H1 (cell line): ENCODE measurements at regions not wholly inside any gene's neighbourhood (a gene's known extent, or its start where the extent isn't known, plus 50 kb on each side); places are given as distances from the start of the nearest gene placed in this dataset.

Experiments used
- CTCF ChIA-PET: fragments of 300-600 bp; sonication (Branson Sonifier 250); formaldehyde crosslinking; loops from one replicate; lab custom pipeline; 2021; ENCODE audit not compliant: partially characterized antibody; lab: Charles Lee
- POLR2A ChIA-PET: fragments of 300-600 bp; sonication (Branson Sonifier 250); formaldehyde crosslinking; loops from one replicate; lab custom pipeline; 2021; ENCODE audit warnings: inconsistent platforms; ENCODE audit not compliant: partially characterized antibody; lab: Charles Lee
- DNase-seq, 2 experiments: peaks; one replicate each; pipeline versions ENCODE4 v3.0.0 to v3.0.0-alpha.2; 2010 to 2022; ENCODE audit warnings: low spot score in 2 of 2, low read depth in 1 of 2, mixed read lengths in 1 of 2
- FAIRE-seq: peaks from 2 replicates; lab custom pipeline; 2011; peaks lifted over from hg19 to GRCh38; lab: Jason Lieb, UNC
- H2AFZ ChIP-seq: 2 replicates; pipeline ENCODE4 v1.8.1; 2012; ENCODE audit warnings: low read length, inconsistent platforms
- H2AK5ac ChIP-seq: 2 replicates; pipeline ENCODE4 v1.6.1; 2013; ENCODE audit warnings: low read depth, low read length
- H2BK120ac ChIP-seq: replicated peaks from 2 replicates; pipeline ENCODE3; 2013; ENCODE audit warnings: low read depth, low read length, inconsistent platforms
- H2BK12ac ChIP-seq: 2 replicates; pipeline ENCODE4 v1.6.1; 2013; ENCODE audit warnings: low read depth, low read length
- H2BK15ac ChIP-seq: 2 replicates; pipeline ENCODE4 v1.6.1; 2013; ENCODE audit warnings: low read length
- H2BK20ac ChIP-seq: 2 replicates; pipeline ENCODE4 v1.6.1; 2013; ENCODE audit warnings: low read length
- H2BK5ac ChIP-seq: 2 replicates; pipeline ENCODE4 v1.6.1; 2013; ENCODE audit warnings: low read depth, low read length
- H3K14ac ChIP-seq: 2 replicates; pipeline ENCODE4 v1.6.1; 2013; ENCODE audit warnings: inconsistent platforms; ENCODE audit not compliant: insufficient read length
- H3K18ac ChIP-seq: 2 replicates; pipeline ENCODE4 v1.6.1; 2013; ENCODE audit warnings: low read length; ENCODE audit errors: extremely low read depth
- H3K23ac ChIP-seq: 2 replicates; pipeline ENCODE4 v1.6.1; 2013; ENCODE audit warnings: inconsistent platforms; ENCODE audit not compliant: insufficient read length
- H3K23me2 ChIP-seq: 2 replicates; pipeline ENCODE4 v1.6.1; 2013; ENCODE audit warnings: low read depth, low read length
- H3K27ac ChIP-seq: 2 replicates; pipeline ENCODE4 v1.6.1; 2011; ENCODE audit warnings: low read depth, low read length, inconsistent platforms
- H3K27me3 ChIP-seq, 4 experiments: replicated peaks in 1 of 4; 1 replicate in 1 of 4; 2 replicates in 3 of 4; pipeline versions ENCODE4 v1.6.1 to v1.8.1; 2011 to 2013; ENCODE audit warnings: low read length in 3 of 4, mild to moderate bottlenecking in 3 of 4, inconsistent platforms in 2 of 4, mixed read lengths in 2 of 4, moderate library complexity in 1 of 4; ENCODE audit not compliant: control insufficient read depth in 3 of 4, insufficient read depth in 3 of 4; ENCODE audit errors: extremely low read depth in 1 of 4
- H3K36me3 ChIP-seq, 4 experiments: 2 replicates each; pipeline versions ENCODE4 v1.6.1 to v1.8.1; 2011 to 2013; ENCODE audit warnings: mild to moderate bottlenecking in 4 of 4, low read length in 3 of 4, moderate library complexity in 2 of 4, control low read depth in 1 of 4, inconsistent platforms in 1 of 4; ENCODE audit not compliant: insufficient read depth in 4 of 4, control insufficient read depth in 2 of 4
- H3K4ac ChIP-seq: replicated peaks from 2 replicates; pipeline ENCODE3; 2013; ENCODE audit warnings: low read length, low read depth, mixed read lengths, inconsistent platforms; ENCODE audit not compliant: insufficient read length
- H3K4me1 ChIP-seq, 4 experiments: replicated peaks in 1 of 4; 1 replicate in 1 of 4; 2 replicates in 3 of 4; pipeline versions ENCODE4 v1.6.1 to v1.8.1; 2011 to 2013; ENCODE audit warnings: low read length in 3 of 4, inconsistent platforms in 2 of 4, mixed read lengths in 1 of 4; ENCODE audit not compliant: insufficient read depth in 4 of 4, control insufficient read depth in 3 of 4
- H3K4me2 ChIP-seq, 2 experiments: 2 replicates each; pipeline versions ENCODE4 v1.6.1 to v1.8.1; 2011 to 2013; ENCODE audit warnings: low read depth in 2 of 2, low read length in 2 of 2, control low read depth in 1 of 2, inconsistent platforms in 1 of 2, mild to moderate bottlenecking in 1 of 2; ENCODE audit not compliant: insufficient read depth in 1 of 2
- H3K4me3 ChIP-seq, 4 experiments: fragments of 200-600, 300-600 bp in 1 of 4; sonication (generic), shearing (Covaris generic), sonication (Bioruptor Twin) in 1 of 4; 2 replicates each; pipeline versions ENCODE4 v1.5.1 to v1.8.1; 2011 to 2016; ENCODE audit warnings: low read length in 4 of 4, low read depth in 3 of 4, control low read depth in 2 of 4, inconsistent platforms in 2 of 4, mild to moderate bottlenecking in 2 of 4, mixed read lengths in 1 of 4, moderate library complexity in 1 of 4; ENCODE audit not compliant: insufficient read depth in 2 of 4; ENCODE audit errors: extremely low read depth in 1 of 4
- H3K56ac ChIP-seq: replicated peaks from 2 replicates; pipeline ENCODE3; 2013; ENCODE audit warnings: low read depth, mild to moderate bottlenecking, mixed read lengths, low read length, inconsistent platforms; ENCODE audit not compliant: insufficient read length
- H3K79me1 ChIP-seq: 2 replicates; pipeline ENCODE4 v1.6.1; 2013; ENCODE audit warnings: low read depth, low read length, control low read depth
- H3K79me2 ChIP-seq, 2 experiments: 2 replicates each; pipeline versions ENCODE4 v1.6.1 to v1.8.1; 2012 to 2013; ENCODE audit warnings: low read length in 2 of 2, mild to moderate bottlenecking in 2 of 2, inconsistent platforms in 1 of 2; ENCODE audit not compliant: insufficient read depth in 2 of 2, control insufficient read depth in 1 of 2
- H3K9ac ChIP-seq, 4 experiments: replicated peaks in 1 of 4; 1 replicate in 1 of 4; 2 replicates in 3 of 4; pipeline versions ENCODE4 v1.6.1 to v1.8.1; 2011 to 2013; ENCODE audit warnings: low read depth in 3 of 4, low read length in 3 of 4, control low read depth in 2 of 4, mild to moderate bottlenecking in 2 of 4, moderate library complexity in 2 of 4, inconsistent platforms in 1 of 4; ENCODE audit errors: extremely low read depth in 1 of 4
- H3K9me3 ChIP-seq, 2 experiments: 2 replicates each; pipeline versions ENCODE4 v1.6.1 to v1.8.1; 2012 to 2013; ENCODE audit warnings: mild to moderate bottlenecking in 2 of 2, moderate library complexity in 2 of 2, control low read depth in 1 of 2, inconsistent platforms in 1 of 2, low read depth in 1 of 2, low read length in 1 of 2, mixed read lengths in 1 of 2; ENCODE audit not compliant: insufficient read depth in 2 of 2
- H4K20me1 ChIP-seq, 2 experiments: replicated peaks in 1 of 2; 2 replicates each; pipeline versions ENCODE3 to v1.8.1; 2011 to 2013; ENCODE audit warnings: inconsistent platforms in 2 of 2, low read length in 2 of 2, mild to moderate bottlenecking in 1 of 2; ENCODE audit not compliant: insufficient read depth in 2 of 2, control insufficient read depth in 1 of 2
- H4K5ac ChIP-seq: 2 replicates; pipeline ENCODE4 v1.6.1; 2013; ENCODE audit warnings: low read length, low read depth, mixed read lengths, inconsistent platforms; ENCODE audit not compliant: insufficient read length
- H4K8ac ChIP-seq: 2 replicates; pipeline ENCODE4 v1.8.0; 2013; ENCODE audit warnings: mild to moderate bottlenecking, moderate library complexity, low read length, inconsistent platforms; ENCODE audit not compliant: insufficient read depth; ENCODE audit errors: extremely low read depth
- H4K91ac ChIP-seq: replicated peaks from 2 replicates; pipeline ENCODE3; 2013; ENCODE audit warnings: low read length, mixed read lengths, inconsistent platforms; ENCODE audit not compliant: insufficient read length
- BRCA1 ChIP-seq: IDR thresholded peaks from 2 replicates; pipeline ENCODE4 v1.6.1; 2012; ENCODE audit warnings: low read depth, low read length, improper control_type of control experiment
- CEBPB ChIP-seq: IDR thresholded peaks from 2 replicates; pipeline ENCODE4 v1.6.1; 2012; ENCODE audit warnings: low read depth, low read length
- CTBP2 ChIP-seq: IDR thresholded peaks from 2 replicates; pipeline ENCODE4 v1.7.0; 2011; ENCODE audit warnings: borderline replicate concordance, mild to moderate bottlenecking, moderate library complexity, mixed read lengths, low read length; ENCODE audit not compliant: insufficient read depth, insufficient read length
- E2F6 ChIP-seq: IDR thresholded peaks from 2 replicates; pipeline ENCODE4 v1.6.1; 2012; ENCODE audit warnings: inconsistent platforms
- GABPA ChIP-seq: IDR thresholded peaks from 2 replicates; pipeline ENCODE4 v1.6.1; 2011; ENCODE audit warnings: mild to moderate bottlenecking, low read length, moderate library complexity, borderline replicate concordance; ENCODE audit not compliant: insufficient read depth
- MAFK ChIP-seq: IDR thresholded peaks from 2 replicates; pipeline ENCODE4 v1.6.1; 2012; ENCODE audit warnings: low read depth, mild to moderate bottlenecking, improper control_type of control experiment, low read length
- NANOG ChIP-seq: IDR thresholded peaks from 2 replicates; pipeline ENCODE4 v1.6.1; 2011; ENCODE audit warnings: low read length, low read depth, mild to moderate bottlenecking, inconsistent platforms; ENCODE audit not compliant: insufficient read depth, poor library complexity, severe bottlenecking
- PHF8 ChIP-seq: fragments of 200-600 bp; sonication (generic); conservative IDR thresholded peaks from 2 replicates; pipeline ENCODE4 v1.7.1; 2012; ENCODE audit warnings: low read depth, mild to moderate bottlenecking, inconsistent platforms, low read length, moderate library complexity
- RFX5 ChIP-seq: IDR thresholded peaks from 2 replicates; pipeline ENCODE4 v1.6.1; 2011; ENCODE audit warnings: low read depth, low read length, improper control_type of control experiment, borderline replicate concordance
- SP1 ChIP-seq: IDR thresholded peaks from 2 replicates; pipeline ENCODE4 v1.6.1; 2011; ENCODE audit warnings: low read depth, low read length
- TBP ChIP-seq: IDR thresholded peaks from 2 replicates; pipeline ENCODE4 v1.6.1; 2011; ENCODE audit warnings: low read depth, low read length, improper control_type of control experiment
- USF2 ChIP-seq: IDR thresholded peaks from 2 replicates; pipeline ENCODE4 v1.6.1; 2011; ENCODE audit warnings: low read length, improper control_type of control experiment
- YY1 ChIP-seq: IDR thresholded peaks from 2 replicates; pipeline ENCODE4 v1.6.1; 2011; ENCODE audit warnings: low read depth, mild to moderate bottlenecking, low read length
- ZNF274 ChIP-seq: IDR thresholded peaks from 2 replicates; pipeline ENCODE4 v1.7.0; 2012; ENCODE audit warnings: low read length, borderline replicate concordance; ENCODE audit errors: extremely low read depth
- WGBS, 2 experiments: shearing (Covaris generic) in 1 of 2; methylation state at CpG; one replicate each; pipeline versions ENCODE4 v1.1.6 to v1.1.7; 2013 to 2015; ENCODE audit warnings: low lambda C conversion rate in 2 of 2, mixed read lengths in 2 of 2, inconsistent platforms in 1 of 2, low coverage in 1 of 2, missing lambda C conversion rate in 1 of 2; ENCODE audit not compliant: insufficient replicate concordance in 2 of 2, insufficient coverage in 1 of 2, insufficient read length in 1 of 2; ENCODE audit errors: extremely low coverage in 1 of 2, missing lambda C conversion rate in 1 of 2; 5-methylcytosine and 5-hydroxymethylcytosine counted together

GRCh38 chr3:70127192-70127591 is 127.7 kb downstream of the SAMMSON start:
- no peak overlapping the region for H2BK15ac ChIP-seq
- POLR2A ChIA-PET = no interaction called here
- TF ChIP-seq PHF8 = no peak
- no peak for TF ChIP-seq SP1
- no peak for TF ChIP-seq ZNF274
- no peak for TF ChIP-seq RFX5
- TF ChIP-seq NANOG = no peak
- TF ChIP-seq E2F6 = no peak
- TF ChIP-seq YY1 = no peak
- no peak for TF ChIP-seq BRCA1
- no peak for TF ChIP-seq CTBP2
- TF ChIP-seq MAFK = no peak
- no peak for TF ChIP-seq CEBPB
- no peak for TF ChIP-seq TBP
- no peak for TF ChIP-seq GABPA
- no peak for TF ChIP-seq USF2

More at GRCh38 chr3:70127192-70127591, 127.7 kb downstream of the SAMMSON start:
- Histone ChIP-seq H3K79me1 (no peaks in the 10 kb centered on the region), H4K20me1 (no peaks in the 10 kb centered on the region), H3K23ac (no peak overlapping the region), H3K56ac (no peak overlapping the region), H3K4me2 (no peak overlapping the region), H3K27me3 (no peaks in the 10 kb centered on the region), H3K9me3 (no peaks in the 10 kb centered on the region), H2AFZ (no peak overlapping the region), H2BK120ac (no peak overlapping the region), H3K18ac (no peak overlapping the region), H2AK5ac (no peak overlapping the region), H4K5ac (no peak overlapping the region), H3K4me3 (no peak overlapping the region), H3K9ac (no peak overlapping the region), H3K79me2 (no peaks in the 10 kb centered on the region), H4K8ac (no peak overlapping the region), H2BK5ac (no peak overlapping the region), H3K4ac (no peak overlapping the region), H2BK20ac (no peak overlapping the region), H3K27ac (no peak overlapping the region), H3K4me1 (no peaks in the 10 kb centered on the region), H2BK12ac (no peak overlapping the region), H4K91ac (no peak overlapping the region), H3K36me3 (no peaks in the 10 kb centered on the region), H3K14ac (no peak overlapping the region), H3K23me2 (no peaks in the 10 kb centered on the region)
- DNase-seq (no peak), FAIRE-seq (no peak)
- CTCF ChIA-PET = interaction anchor here (11.5 kb wide), 1 partner anchor 20 kb away, joined by 121 read pairs; no protein-coding TSS in a partner anchor
- 100% methylated on average over 1 of the region's 1 CpG; no CpG with 5 or more reads in 1 of the 2 experiments for WGBS, 2 experiments
